Right lobe of liver (tissue), 6 donors: ENCODE measurements at regions not wholly inside any gene's neighbourhood (a gene's known extent, or its start where the extent isn't known, plus 50 kb on each side); places are given as distances from the start of the nearest gene placed in this dataset.
"Not testable (repeated sequence)": the region's sequence is repeated elsewhere in the genome, so short reads cannot be mapped to it uniquely, and the experiment has no call there.

ENCODE experiments used
- ATAC-seq, 4 donors: fragments of 200-7000 bp; cut with Tn5 transposase; one replicate each; pipeline ENCODE4 v1.9.1; 2020; ENCODE audit warnings: mild to moderate bottlenecking in 4 of 4, moderate library complexity in 4 of 4
- DNase-seq, 3 donors: peaks; one replicate each; pipeline ENCODE4 v3.0.0-alpha.2; 2020
- H3K27ac ChIP-seq, 3 donors: fragments of 200-600 bp; one replicate each; pipeline ENCODE4 v1.8.0; 2022
- H3K27me3 ChIP-seq, 2 donors: fragments of 200-600 bp; one replicate each; pipeline ENCODE4 v1.8.0; 2022
- H3K36me3 ChIP-seq, 4 donors: fragments of 200-600 bp; sonication (generic) in 1 of 4; one replicate each; pipeline versions ENCODE4 v1.5.1 to v1.8.0; 2017 to 2022; ENCODE audit warnings: control low read depth in 1 of 4
- H3K4me1 ChIP-seq, 4 donors: fragments of 200-600 bp; sonication (generic) in 1 of 4; one replicate each; pipeline versions ENCODE4 v1.5.1 to v1.8.0; 2017 to 2022; ENCODE audit warnings: control low read depth in 1 of 4
- H3K4me3 ChIP-seq, 3 donors: fragments of 200-600 bp; one replicate each; pipeline ENCODE4 v1.8.0; 2022
- H3K9me3 ChIP-seq, 4 donors: fragments of 200-600 bp; sonication (generic) in 1 of 4; one replicate each; pipeline versions ENCODE4 v1.5.1 to v1.8.0; 2017 to 2022; ENCODE audit warnings: control low read depth in 1 of 4
- POLR2A ChIP-seq: fragments of 450-650 bp; IDR thresholded peaks from one replicate; pipeline ENCODE4 v1.6.1; 2017; ENCODE audit warnings: antibody characterized with exemption, mild to moderate bottlenecking
- WGBS: methylation state at CpG from one replicate; pipeline ENCODE4 v1.1.6; 2018; ENCODE audit warnings: low coverage, low lambda C conversion rate; ENCODE audit not compliant: insufficient coverage; ENCODE audit errors: missing lambda C conversion rate; 5-methylcytosine and 5-hydroxymethylcytosine counted together
- intact Hi-C, 2 donors: fragments of 100-400 bp; cut with DNase I; formaldehyde crosslinking; loops; one replicate each; pipeline versions ENCODE4 v1.11.2 to v1.14.1; 2022
- TF ChIP-seq, protein P1 (sequence below), 4 donors: fragments of 200-600 bp in 3 of 4; fragments of 450-650 bp in 1 of 4; IDR thresholded peaks; one replicate each; pipeline versions ENCODE4 v1.5.1 to v1.8.0; 2016 to 2022; ENCODE audit warnings: antibody characterized with exemption in 4 of 4, mild to moderate bottlenecking in 2 of 4
- donor health status: DM: no; HTN: yes; CAD: no.
- donor health status: DM: no; HTN: no; CAD: no.
- donor health status: DM: no; HTN: no; CAD: no.
- donor health status: DM: no; HTN: yes; CAD: no.
- donor health status: DM: no; HTN: yes; CAD: no.

- no peaks in the 10 kb centered on the region for H3K36me3 ChIP-seq
- no peaks in the 10 kb centered on the region for H3K9me3 ChIP-seq
- no peaks in the 10 kb centered on the region for H3K4me1 ChIP-seq
- no peak for ATAC-seq
- intact Hi-C loops = no loop called here
- no peak for DNase-seq
- no peak overlapping the region for H3K4me3 ChIP-seq
- H3K27me3 ChIP-seq = no peaks in the 10 kb centered on the region
- TF ChIP-seq POLR2A = no peak
- TF ChIP-seq, protein P1, sequence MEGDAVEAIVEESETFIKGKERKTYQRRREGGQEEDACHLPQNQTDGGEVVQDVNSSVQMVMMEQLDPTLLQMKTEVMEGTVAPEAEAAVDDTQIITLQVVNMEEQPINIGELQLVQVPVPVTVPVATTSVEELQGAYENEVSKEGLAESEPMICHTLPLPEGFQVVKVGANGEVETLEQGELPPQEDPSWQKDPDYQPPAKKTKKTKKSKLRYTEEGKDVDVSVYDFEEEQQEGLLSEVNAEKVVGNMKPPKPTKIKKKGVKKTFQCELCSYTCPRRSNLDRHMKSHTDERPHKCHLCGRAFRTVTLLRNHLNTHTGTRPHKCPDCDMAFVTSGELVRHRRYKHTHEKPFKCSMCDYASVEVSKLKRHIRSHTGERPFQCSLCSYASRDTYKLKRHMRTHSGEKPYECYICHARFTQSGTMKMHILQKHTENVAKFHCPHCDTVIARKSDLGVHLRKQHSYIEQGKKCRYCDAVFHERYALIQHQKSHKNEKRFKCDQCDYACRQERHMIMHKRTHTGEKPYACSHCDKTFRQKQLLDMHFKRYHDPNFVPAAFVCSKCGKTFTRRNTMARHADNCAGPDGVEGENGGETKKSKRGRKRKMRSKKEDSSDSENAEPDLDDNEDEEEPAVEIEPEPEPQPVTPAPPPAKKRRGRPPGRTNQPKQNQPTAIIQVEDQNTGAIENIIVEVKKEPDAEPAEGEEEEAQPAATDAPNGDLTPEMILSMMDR (IDR thresholded peaks at IDR 0.05) = no peak
- H3K27ac ChIP-seq = no peak overlapping the region
- whole genome bisulfite sequencing = 64% methylated on average over 3 of the region's 3 CpGs
These were observed 320.1 kb upstream of the TARS1 start for GRCh38 chr5:33120671-33121070.

DNA sequence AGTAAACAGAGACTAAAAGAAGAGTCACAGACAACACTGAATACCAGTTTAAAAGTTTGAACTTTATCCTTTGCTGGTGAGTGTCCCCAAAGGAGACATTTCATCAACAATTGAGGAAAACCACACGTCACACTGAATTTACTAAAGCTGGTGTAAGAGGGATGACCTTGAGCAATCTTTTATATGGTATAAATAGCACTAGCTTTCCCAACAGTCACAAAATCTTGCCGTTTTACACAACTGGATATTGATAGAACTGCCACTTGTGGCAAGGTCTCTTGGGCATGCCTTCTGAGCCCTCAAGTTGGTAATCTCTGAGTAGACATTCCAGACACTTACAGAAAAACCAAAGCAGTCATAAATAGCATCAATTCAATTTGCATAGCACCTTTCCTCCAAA, 311.5 kb upstream of the TARS1 start:
- Histone ChIP-seq H3K4me1 (no peaks in the 10 kb centered on the region), H3K27me3 (no peaks in the 10 kb centered on the region), H3K27ac (no peak overlapping the region), H3K36me3 (no peaks in the 10 kb centered on the region), H3K4me3 (no peak overlapping the region), H3K9me3 (no peaks in the 10 kb centered on the region)
- ATAC-seq = no peak
- WGBS = 50% methylated on average over 2 of the region's 2 CpGs
- intact Hi-C loops = no loop called here
- no peak for DNase-seq
- TF ChIP-seq, protein P1 (IDR thresholded peaks at IDR 0.05) = no peak
- TF ChIP-seq POLR2A = no peak

DNA sequence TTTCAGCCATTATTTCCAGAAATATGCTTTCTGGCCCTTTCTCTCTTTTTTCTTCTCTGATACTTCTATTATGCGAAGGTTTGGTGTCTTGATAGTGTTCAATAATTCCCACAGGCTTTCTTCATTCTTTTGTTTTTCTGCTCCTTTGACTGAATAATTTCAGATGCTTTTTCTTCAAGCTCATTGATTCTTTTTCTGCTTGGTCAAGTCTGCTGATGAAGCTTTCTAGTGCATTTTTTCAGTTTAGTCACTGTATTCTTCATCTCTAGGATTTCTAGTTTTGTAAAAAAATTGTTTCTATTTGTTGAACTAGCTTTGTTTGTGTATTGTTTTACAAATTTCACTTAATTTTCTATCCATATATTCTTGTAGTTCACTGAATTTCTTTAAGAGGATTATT, 304.0 kb upstream of the TARS1 start:
- H3K27me3 ChIP-seq = no peaks in the 10 kb centered on the region
- TF ChIP-seq, protein P1 (IDR thresholded peaks at IDR 0.05) = no peak
- TF ChIP-seq POLR2A = no peak
- DNase-seq (no peak), ATAC-seq (no peak)
- H3K27ac ChIP-seq = no peak overlapping the region
- no peaks in the 10 kb centered on the region for H3K9me3 ChIP-seq
- H3K36me3 ChIP-seq = no peaks in the 10 kb centered on the region
- WGBS = 75% methylated on average over 1 of the region's 1 CpG
- no peaks in the 10 kb centered on the region for H3K4me1 ChIP-seq
- intact Hi-C loops = no loop called here
- H3K4me3 ChIP-seq = no peak overlapping the region

DNA sequence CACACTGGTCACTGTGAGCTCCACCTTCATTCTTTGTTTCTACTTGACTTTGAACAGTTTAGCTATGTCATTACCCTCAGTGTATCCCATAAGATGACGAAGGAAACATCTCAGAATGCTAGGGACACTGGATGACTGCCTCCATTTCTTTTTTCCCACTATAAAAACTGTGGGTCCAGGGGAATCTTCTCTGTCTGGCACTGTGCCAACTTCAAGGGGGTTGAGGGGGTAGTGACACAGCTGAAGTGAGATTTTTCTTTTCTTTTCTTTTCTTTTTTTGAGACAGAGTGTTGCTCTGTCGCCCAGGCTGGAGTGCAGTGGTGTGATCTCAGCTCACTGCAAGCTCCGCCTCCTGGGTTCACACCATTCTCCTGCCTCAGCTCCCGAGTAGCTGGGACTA, 302.6 kb upstream of the TARS1 start:
- H3K27ac ChIP-seq, H3K36me3 ChIP-seq, H3K4me1 ChIP-seq, H3K27me3 ChIP-seq, intact Hi-C loops, ATAC-seq, DNase-seq, H3K9me3 ChIP-seq, H3K4me3 ChIP-seq: not testable (repeated sequence)
- 77% methylated on average over 4 of the region's 4 CpGs for WGBS

DNA sequence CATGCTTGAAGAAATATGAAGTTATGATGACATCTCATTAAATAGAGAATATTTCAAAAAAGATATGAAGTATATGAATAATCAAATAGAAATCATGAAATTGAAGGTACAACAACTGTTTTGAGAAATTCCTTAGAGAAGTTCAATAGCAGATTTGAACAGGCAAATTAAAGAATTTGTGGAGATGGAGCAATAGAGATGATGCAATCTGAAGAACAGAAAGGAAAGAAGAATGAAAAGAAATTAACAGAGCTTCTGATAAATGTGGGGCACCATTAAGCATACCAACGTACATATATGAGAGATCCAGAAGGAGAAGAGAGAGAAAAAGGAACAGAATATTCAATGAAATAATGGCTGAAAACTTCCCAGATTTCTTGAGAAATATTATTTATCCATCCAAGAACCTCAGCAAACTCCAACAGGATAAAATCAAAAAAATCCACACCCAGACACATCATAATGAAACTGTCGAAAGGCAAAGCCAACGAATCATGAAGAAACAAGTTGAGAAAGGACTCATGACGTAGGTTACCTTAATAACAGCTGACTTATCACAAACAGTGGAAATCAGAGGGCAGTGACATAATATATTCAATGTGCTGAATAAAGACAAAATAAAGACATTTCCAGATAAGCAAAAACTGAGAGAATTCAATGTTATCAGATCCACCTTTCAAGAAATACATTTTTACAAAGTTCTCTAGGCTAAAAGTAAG, 297.2 kb upstream of the TARS1 start:
- intact Hi-C loops = no loop called here
- peaks cover 0 to 6% (median 3%) of the 10 kb centered on the region in 4 donors for H3K4me1 ChIP-seq
- DNase-seq (no peak), ATAC-seq (no peak)
- no peak overlapping the region for H3K4me3 ChIP-seq
- no peak for TF ChIP-seq POLR2A
- TF ChIP-seq, protein P1 (IDR thresholded peaks at IDR 0.05) = no peak
- H3K27ac ChIP-seq = no peak overlapping the region
- H3K36me3 ChIP-seq = no peaks in the 10 kb centered on the region
- no peaks in the 10 kb centered on the region for H3K9me3 ChIP-seq
- WGBS = 77% methylated on average over 4 of the region's 4 CpGs
- H3K27me3 ChIP-seq = no peaks in the 10 kb centered on the region
